GM12865 (cell line): ENCODE measurements at regions not wholly inside any gene's neighbourhood (a gene's known extent, or its start where the extent isn't known, plus 50 kb on each side); places are given as distances from the start of the nearest gene placed in this dataset.

ENCODE experiments used
- DNase-seq: peaks from one replicate; pipeline ENCODE4 v3.0.0; 2010; ENCODE audit warnings: low read depth
- H3K4me3 ChIP-seq: 2 replicates; pipeline ENCODE4 v1.5.1; 2011; ENCODE audit warnings: mild to moderate bottlenecking, low read depth, low read length, control low read depth
- CTCF ChIP-seq: IDR thresholded peaks from 2 replicates; pipeline ENCODE4 v1.5.1; 2011; ENCODE audit warnings: low read length, control low read depth, low read depth, inconsistent platforms; ENCODE audit not compliant: insufficient read depth; ENCODE audit errors: missing control alignments

- H3K4me3 ChIP-seq: no peak overlapping the region
- DNase-seq: no peak
- TF ChIP-seq CTCF: no peak
Measured at GRCh38 chr12:74483057-74483456, 54.6 kb upstream of the ATXN7L3B start.
